ENCODE measurements at regions not wholly inside any gene's neighbourhood (a gene's known extent, or its start where the extent isn't known, plus 50 kb on each side); places are given as distances from the start of the nearest gene placed in this dataset.

GRCh38 chr2:160968183-160968582 lies 192.0 kb upstream of the TANK start:
- no peak overlapping the region for H3K4me3 ChIP-seq (ENCODE audit: control insufficient read depth, low read depth, low read length)
- DNase-seq (ENCODE audit: low read depth): no peak
- no peak for TF ChIP-seq CTCF (IDR thresholded peaks at IDR 0.05; ENCODE audit: control insufficient read depth, insufficient read depth, low read depth, low read length, missing control alignments)

- no peak overlapping the region for H3K4me3 ChIP-seq (ENCODE audit: control insufficient read depth, low read depth, low read length)
- TF ChIP-seq CTCF (IDR thresholded peaks at IDR 0.05; ENCODE audit: control insufficient read depth, insufficient read depth, low read depth, low read length, missing control alignments): peak; percentile 79
- DNase-seq (ENCODE audit: low read depth): peak; percentile 63
These were observed 189.9 kb upstream of the TANK start for GRCh38 chr2:160970052-160970965.

- H3K4me3 ChIP-seq (ENCODE audit: control insufficient read depth, low read depth, low read length): no peak overlapping the region
- no peak for DNase-seq (ENCODE audit: low read depth)
- no peak for TF ChIP-seq CTCF (IDR thresholded peaks at IDR 0.05; ENCODE audit: control insufficient read depth, insufficient read depth, low read depth, low read length, missing control alignments)
These were observed 186.2 kb upstream of the TANK start for GRCh38 chr2:160973991-160974390.

- H3K4me3 ChIP-seq (ENCODE audit: control insufficient read depth, low read depth, low read length): no peak overlapping the region
- TF ChIP-seq CTCF (IDR thresholded peaks at IDR 0.05; ENCODE audit: control insufficient read depth, insufficient read depth, low read depth, low read length, missing control alignments): no peak
- no peak for DNase-seq (ENCODE audit: low read depth)
These were observed 185.4 kb upstream of the TANK start for GRCh38 chr2:160974803-160975202.

GRCh38 chr2:160976797-160977196 lies 183.4 kb upstream of the TANK start:
- no peak for DNase-seq (ENCODE audit: low read depth)
- H3K4me3 ChIP-seq (ENCODE audit: control insufficient read depth, low read depth, low read length): no peak overlapping the region
- no peak for TF ChIP-seq CTCF (IDR thresholded peaks at IDR 0.05; ENCODE audit: control insufficient read depth, insufficient read depth, low read depth, low read length, missing control alignments)

GRCh38 chr2:160977376-160977775 lies 182.9 kb upstream of the TANK start:
- TF ChIP-seq CTCF (IDR thresholded peaks at IDR 0.05; ENCODE audit: control insufficient read depth, insufficient read depth, low read depth, low read length, missing control alignments): no peak
- no peak overlapping the region for H3K4me3 ChIP-seq (ENCODE audit: control insufficient read depth, low read depth, low read length)
- DNase-seq (ENCODE audit: low read depth): no peak

All from AG09309 (cell line).